ENCODE measurements at regions not wholly inside any gene's neighbourhood (a gene's known extent, or its start where the extent isn't known, plus 50 kb on each side); places are given as distances from the start of the nearest gene placed in this dataset.

GRCh38 chr1:168380945-168381344 lies 100.3 kb downstream of the TBX19 start:
- TF ChIP-seq CTCF (conservative IDR thresholded peaks at IDR 0.05) (no peak), ZFX (IDR thresholded peaks at IDR 0.05) (no peak)

All from C4-2B (cell line).